ENCODE measurements at regions not wholly inside any gene's neighbourhood (a gene's known extent, or its start where the extent isn't known, plus 50 kb on each side); places are given as distances from the start of the nearest gene placed in this dataset.

DNA sequence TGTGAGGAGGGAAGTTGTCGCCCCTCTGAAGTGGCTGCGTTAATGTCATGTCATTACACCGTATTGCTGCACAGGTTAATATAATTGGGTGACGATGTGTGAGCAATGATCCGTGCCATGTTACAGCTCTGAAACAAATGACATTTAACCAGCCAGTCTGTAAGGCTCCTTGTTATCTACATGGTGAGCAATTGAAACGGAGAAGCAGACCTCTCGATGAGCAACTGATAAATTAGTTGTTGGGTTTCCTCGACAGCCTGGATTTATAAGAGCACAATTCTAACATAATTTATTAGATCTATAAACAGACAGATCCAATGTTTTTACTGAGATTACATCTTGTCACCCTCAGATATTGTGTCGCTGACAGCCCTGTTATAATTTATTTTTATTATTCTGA, 49.9 kb upstream of the MAFB start:
- no peak for DNase-seq (ENCODE audit: low read depth)
- TF ChIP-seq, protein P1, sequence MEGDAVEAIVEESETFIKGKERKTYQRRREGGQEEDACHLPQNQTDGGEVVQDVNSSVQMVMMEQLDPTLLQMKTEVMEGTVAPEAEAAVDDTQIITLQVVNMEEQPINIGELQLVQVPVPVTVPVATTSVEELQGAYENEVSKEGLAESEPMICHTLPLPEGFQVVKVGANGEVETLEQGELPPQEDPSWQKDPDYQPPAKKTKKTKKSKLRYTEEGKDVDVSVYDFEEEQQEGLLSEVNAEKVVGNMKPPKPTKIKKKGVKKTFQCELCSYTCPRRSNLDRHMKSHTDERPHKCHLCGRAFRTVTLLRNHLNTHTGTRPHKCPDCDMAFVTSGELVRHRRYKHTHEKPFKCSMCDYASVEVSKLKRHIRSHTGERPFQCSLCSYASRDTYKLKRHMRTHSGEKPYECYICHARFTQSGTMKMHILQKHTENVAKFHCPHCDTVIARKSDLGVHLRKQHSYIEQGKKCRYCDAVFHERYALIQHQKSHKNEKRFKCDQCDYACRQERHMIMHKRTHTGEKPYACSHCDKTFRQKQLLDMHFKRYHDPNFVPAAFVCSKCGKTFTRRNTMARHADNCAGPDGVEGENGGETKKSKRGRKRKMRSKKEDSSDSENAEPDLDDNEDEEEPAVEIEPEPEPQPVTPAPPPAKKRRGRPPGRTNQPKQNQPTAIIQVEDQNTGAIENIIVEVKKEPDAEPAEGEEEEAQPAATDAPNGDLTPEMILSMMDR (conservative IDR thresholded peaks at IDR 0.05; ENCODE audit: low read depth, low read length), result no peak

DNA sequence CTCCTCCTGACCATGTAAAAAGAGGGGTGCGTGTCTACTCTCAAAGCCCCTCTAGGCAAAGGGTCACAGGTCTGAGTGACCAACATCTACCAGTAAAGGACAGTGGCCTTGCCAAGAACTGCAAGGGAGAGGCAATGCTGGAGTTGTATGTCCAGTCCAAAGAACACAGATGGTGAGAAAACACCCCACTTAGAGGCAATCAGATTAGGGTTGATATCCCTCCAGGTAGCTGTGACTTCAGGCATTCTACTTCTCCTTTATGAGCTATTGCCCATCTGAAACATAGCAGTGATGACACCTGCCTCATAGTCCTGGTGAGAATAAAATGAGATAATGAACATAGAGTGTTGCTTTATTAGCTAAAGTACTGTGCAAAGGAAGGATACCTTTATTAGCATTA, 50.8 kb upstream of the MAFB start:
- DNase-seq (ENCODE audit: low read depth), result no peak
- H3K4me3 ChIP-seq (ENCODE audit: low read depth, low read length), result no peak overlapping the region
- TF ChIP-seq, protein P1 (conservative IDR thresholded peaks at IDR 0.05; ENCODE audit: low read depth, low read length), result no peak

More for the DNA sequence above, 49.9 kb upstream of the MAFB start:
- H3K4me3 ChIP-seq (ENCODE audit: low read depth, low read length), result no peak overlapping the region

DNA sequence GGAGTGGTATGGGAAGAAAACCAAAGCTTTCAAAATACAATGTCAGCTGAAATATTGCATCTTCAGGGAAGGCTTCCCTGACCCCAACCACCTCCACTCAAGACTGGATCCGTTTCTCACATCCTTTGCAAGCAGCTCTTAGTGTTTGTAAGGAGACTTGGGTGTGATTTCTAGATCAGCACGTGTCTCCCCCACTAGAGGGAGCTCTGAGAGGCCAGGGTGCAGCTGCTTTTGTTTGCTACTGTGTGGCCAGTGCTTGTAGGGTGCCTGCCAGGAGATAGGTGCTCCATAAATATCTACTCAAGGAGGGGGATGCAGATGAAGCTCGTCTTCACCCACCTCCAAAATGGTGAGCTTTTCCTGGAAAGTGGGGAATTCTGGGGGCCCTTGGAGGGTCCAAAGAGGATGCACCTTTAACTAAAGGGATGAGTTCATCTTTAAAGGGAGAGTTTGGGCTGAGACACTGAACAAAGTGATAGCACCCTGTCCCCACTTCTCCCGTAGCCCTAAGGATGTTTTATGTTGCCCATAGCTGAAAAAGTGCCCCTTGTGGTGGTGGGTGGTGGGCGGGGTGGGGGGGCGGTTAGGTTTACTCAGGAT, 52.6 kb upstream of the MAFB start:
- peak; percentile 77 for DNase-seq (ENCODE audit: low read depth)
- H3K4me3 ChIP-seq (ENCODE audit: low read depth, low read length), result no peak overlapping the region
- TF ChIP-seq, protein P1 (conservative IDR thresholded peaks at IDR 0.05; ENCODE audit: low read depth, low read length), result peak; percentile 91

DNA sequence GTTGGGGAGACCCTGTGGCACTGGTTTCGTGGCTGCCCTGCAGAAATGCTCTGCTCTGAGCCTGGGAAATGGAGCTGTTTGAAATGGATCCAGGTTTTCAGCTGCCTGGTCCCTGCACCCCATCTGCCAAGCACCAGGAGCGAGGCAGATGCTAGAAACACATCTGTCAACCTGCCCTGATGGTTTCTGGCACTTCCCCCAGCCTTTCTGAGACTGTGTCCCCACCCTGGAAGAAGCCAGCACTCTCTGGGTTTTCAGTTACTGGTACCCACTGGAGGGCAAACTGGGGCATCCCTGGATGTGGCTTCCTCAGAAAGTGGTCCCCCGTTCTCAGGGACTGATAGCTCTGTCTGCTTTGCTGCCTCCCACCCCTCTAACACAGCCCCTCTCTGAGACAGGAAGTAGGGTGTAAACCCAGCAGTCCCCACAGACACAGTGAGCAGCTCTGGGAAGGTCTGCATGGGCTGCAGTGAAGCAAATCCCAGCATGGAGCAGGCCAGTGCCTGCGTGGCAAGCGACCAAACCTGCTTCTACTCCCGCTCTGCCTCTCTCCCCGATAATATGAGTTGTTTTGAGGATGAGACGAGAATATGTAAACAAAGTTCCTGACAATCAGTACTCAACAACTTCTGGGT, 54.2 kb upstream of the MAFB start:
- DNase-seq (ENCODE audit: low read depth), result no peak
- no peak overlapping the region for H3K4me3 ChIP-seq (ENCODE audit: low read depth, low read length)
- TF ChIP-seq, protein P1 (conservative IDR thresholded peaks at IDR 0.05; ENCODE audit: low read depth, low read length), result no peak

DNA sequence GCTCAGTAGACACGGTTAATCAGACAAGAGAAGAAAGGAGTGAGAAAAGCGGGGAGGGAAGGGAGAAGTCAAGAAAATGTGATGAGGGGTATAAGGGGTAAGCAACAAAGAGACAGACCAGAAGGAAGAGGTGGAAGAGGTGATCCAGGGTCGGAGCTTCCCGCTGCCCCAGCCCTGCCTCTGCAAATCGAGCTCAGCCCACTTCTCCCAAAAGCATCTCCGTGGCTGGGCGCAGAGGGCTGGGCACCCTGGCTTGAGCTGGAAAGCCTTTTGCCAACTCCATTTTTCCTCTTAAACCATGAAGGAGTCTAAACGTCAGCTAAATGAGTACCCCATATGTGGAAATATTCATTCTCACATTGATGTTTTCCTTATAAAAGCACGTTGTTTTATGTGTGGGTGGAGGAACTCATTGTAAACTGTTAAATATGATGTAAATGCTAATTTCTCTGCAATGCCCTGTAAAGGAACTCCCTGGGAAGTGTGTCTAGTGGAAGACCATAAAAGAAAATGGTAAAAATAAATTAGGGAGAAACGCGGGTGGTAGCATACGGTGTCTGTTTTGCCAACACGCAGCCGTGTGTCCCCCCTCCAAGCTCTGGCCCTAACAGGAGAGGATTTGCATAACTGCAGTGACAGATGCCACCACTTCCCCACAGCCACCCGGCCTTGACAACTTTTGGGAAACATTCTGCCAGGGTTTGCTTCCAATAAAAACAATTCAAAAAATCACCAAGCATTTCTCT, 55.2 kb upstream of the MAFB start:
- DNase-seq (ENCODE audit: low read depth), result no peak

DNA sequence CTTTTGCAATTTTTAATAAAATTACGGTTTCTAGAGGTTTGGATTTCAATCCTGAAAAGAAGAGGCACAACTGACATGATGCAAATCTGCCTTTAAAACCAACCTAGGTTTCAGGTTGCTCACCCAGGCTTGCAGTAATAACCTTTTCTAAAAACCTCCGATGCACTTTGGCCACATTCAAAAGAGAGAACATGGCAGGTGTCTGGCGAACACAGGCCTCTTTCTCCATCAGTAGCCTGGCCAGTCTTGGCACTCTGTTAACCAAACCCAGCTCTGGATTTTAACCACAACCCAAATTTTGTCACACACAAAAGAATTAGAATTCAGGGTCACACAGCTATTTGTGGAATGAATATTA, 55.8 kb upstream of the MAFB start:
- TF ChIP-seq, protein P1 (conservative IDR thresholded peaks at IDR 0.05; ENCODE audit: low read depth, low read length), result no peak
- DNase-seq (ENCODE audit: low read depth), result no peak
- no peak overlapping the region for H3K4me3 ChIP-seq (ENCODE audit: low read depth, low read length)

More for the DNA sequence above, 55.2 kb upstream of the MAFB start:
- TF ChIP-seq, protein P1 (conservative IDR thresholded peaks at IDR 0.05; ENCODE audit: low read depth, low read length), result no peak
- H3K4me3 ChIP-seq (ENCODE audit: low read depth, low read length), result no peak overlapping the region
